ENCODE measurements at regions not wholly inside any gene's neighbourhood (a gene's known extent, or its start where the extent isn't known, plus 50 kb on each side); places are given as distances from the start of the nearest gene placed in this dataset.

DNA sequence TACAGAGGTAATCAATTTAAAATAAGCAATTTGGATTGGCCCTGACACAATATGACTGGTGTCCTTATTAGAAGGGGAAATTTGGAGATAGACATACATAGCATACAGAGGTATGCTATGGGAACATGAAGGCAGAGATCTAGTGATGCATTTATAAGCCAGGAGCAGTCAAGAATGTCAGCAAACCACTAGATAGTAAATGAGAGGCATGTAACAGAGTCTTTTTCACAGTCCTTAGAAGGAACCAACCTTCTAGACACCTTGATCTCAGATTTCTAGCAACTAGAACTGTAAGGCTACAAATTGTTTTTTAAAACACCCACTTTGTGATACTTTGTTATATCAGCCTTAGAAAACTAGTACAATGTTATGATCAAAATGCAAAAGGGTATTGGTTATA, 54.3 kb upstream of the CA10 start:
- no peak for TF ChIP-seq POLR2A (IDR thresholded peaks at IDR 0.05)
- TF ChIP-seq, protein P1, sequence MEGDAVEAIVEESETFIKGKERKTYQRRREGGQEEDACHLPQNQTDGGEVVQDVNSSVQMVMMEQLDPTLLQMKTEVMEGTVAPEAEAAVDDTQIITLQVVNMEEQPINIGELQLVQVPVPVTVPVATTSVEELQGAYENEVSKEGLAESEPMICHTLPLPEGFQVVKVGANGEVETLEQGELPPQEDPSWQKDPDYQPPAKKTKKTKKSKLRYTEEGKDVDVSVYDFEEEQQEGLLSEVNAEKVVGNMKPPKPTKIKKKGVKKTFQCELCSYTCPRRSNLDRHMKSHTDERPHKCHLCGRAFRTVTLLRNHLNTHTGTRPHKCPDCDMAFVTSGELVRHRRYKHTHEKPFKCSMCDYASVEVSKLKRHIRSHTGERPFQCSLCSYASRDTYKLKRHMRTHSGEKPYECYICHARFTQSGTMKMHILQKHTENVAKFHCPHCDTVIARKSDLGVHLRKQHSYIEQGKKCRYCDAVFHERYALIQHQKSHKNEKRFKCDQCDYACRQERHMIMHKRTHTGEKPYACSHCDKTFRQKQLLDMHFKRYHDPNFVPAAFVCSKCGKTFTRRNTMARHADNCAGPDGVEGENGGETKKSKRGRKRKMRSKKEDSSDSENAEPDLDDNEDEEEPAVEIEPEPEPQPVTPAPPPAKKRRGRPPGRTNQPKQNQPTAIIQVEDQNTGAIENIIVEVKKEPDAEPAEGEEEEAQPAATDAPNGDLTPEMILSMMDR (IDR thresholded peaks at IDR 0.05) = no peak

All from thyroid gland (tissue), 4 donors.